ENCODE measurements at regions not wholly inside any gene's neighbourhood (a gene's known extent, or its start where the extent isn't known, plus 50 kb on each side); places are given as distances from the start of the nearest gene placed in this dataset.

GRCh38 chr1:238088560-238089290, 198.0 kb upstream of the ZP4 start:
- H2AFZ ChIP-seq (ENCODE audit: low read depth, low read length): no peak overlapping the region
- no peak overlapping the region for H3K27ac ChIP-seq (ENCODE audit: low read length)
- H3K4me3 ChIP-seq (ENCODE audit: low read length): no peak overlapping the region

GRCh38 chr1:238073991-238074390, 183.3 kb upstream of the ZP4 start:
- H4K20me1 ChIP-seq (ENCODE audit: insufficient read depth): no peaks in the 10 kb centered on the region
- no peaks in the 10 kb centered on the region for H3K9me3 ChIP-seq (ENCODE audit: low read length)
- H3K9ac ChIP-seq (ENCODE audit: low read length): no peak overlapping the region
- TF ChIP-seq EP300 (conservative IDR thresholded peaks at IDR 0.05; ENCODE audit: poor library complexity, severe bottlenecking): no peak
- no peak for TF ChIP-seq MXI1 (conservative IDR thresholded peaks at IDR 0.05; ENCODE audit: poor library complexity, severe bottlenecking)
- no peak for TF ChIP-seq REST (IDR thresholded peaks at IDR 0.05; ENCODE audit: borderline replicate concordance)
- TF ChIP-seq EZH2 (IDR thresholded peaks at IDR 0.05; ENCODE audit: borderline replicate concordance, insufficient read depth, low read length, poor library complexity, severe bottlenecking): no peak
- no peak for TF ChIP-seq RAD21 (conservative IDR thresholded peaks at IDR 0.05)
- TF ChIP-seq POLR2AphosphoS5 (IDR thresholded peaks at IDR 0.05): no peak
- no peak for TF ChIP-seq TAF1 (IDR thresholded peaks at IDR 0.05; ENCODE audit: low read depth)
- no peak for TF ChIP-seq SMC3 (conservative IDR thresholded peaks at IDR 0.05; ENCODE audit: poor library complexity)
- no peak for TF ChIP-seq CTCF (IDR thresholded peaks at IDR 0.05; ENCODE audit: poor library complexity, severe bottlenecking)
- H2AFZ ChIP-seq (ENCODE audit: low read depth, low read length): no peak overlapping the region
- H3K4me2 ChIP-seq (ENCODE audit: low read length): no peak overlapping the region
- H3K4me3 ChIP-seq (ENCODE audit: low read length): no peak overlapping the region
- no peaks in the 10 kb centered on the region for H3F3A ChIP-seq (ENCODE audit: insufficient read depth, low read length, poor library complexity, severe bottlenecking)
- no peaks in the 10 kb centered on the region for H3K36me3 ChIP-seq (ENCODE audit: insufficient read depth, low read length)
- no peaks in the 10 kb centered on the region for H3K79me2 ChIP-seq (replicated peaks; ENCODE audit: insufficient read depth, low read length)
- H3K27ac ChIP-seq (ENCODE audit: low read length): no peak overlapping the region
- no peaks in the 10 kb centered on the region for H3K27me3 ChIP-seq (ENCODE audit: insufficient read depth, low read depth, low read length)
- no peaks in the 10 kb centered on the region for H3K9me2 ChIP-seq (ENCODE audit: insufficient read depth, low read length)

More at GRCh38 chr1:238088560-238089290, 198.0 kb upstream of the ZP4 start:
- Histone ChIP-seq H3K9me2 (ENCODE audit: insufficient read depth, low read length) (no peaks in the 10 kb centered on the region), H3K9ac (ENCODE audit: low read length) (no peak overlapping the region), H3K9me3 (ENCODE audit: low read length) (no peaks in the 10 kb centered on the region), H3K36me3 (ENCODE audit: insufficient read depth, low read length) (no peaks in the 10 kb centered on the region), H4K20me1 (ENCODE audit: insufficient read depth) (no peaks in the 10 kb centered on the region), H3K27me3 (ENCODE audit: insufficient read depth, low read depth, low read length) (no peaks in the 10 kb centered on the region), H3K79me2 (replicated peaks; ENCODE audit: insufficient read depth, low read length) (no peaks in the 10 kb centered on the region), H3F3A (ENCODE audit: insufficient read depth, low read length, poor library complexity, severe bottlenecking) (no peaks in the 10 kb centered on the region), H3K4me2 (ENCODE audit: low read length) (no peak overlapping the region)
- TF ChIP-seq MXI1 (conservative IDR thresholded peaks at IDR 0.05; ENCODE audit: poor library complexity, severe bottlenecking): no peak

Data from neural cell (in vitro differentiated cells).